CD8-positive, alpha-beta memory T cell (primary cell): ENCODE measurements at regions not wholly inside any gene's neighbourhood (a gene's known extent, or its start where the extent isn't known, plus 50 kb on each side); places are given as distances from the start of the nearest gene placed in this dataset.

Source experiments
- CTCF ChIA-PET: fragments of 350-600 bp; sonication (Branson Sonifier 250); formaldehyde crosslinking; loops from one replicate; lab custom pipeline; 2021; ENCODE audit warnings: antibody characterized with exemption; lab: Charles Lee
- POLR2A ChIA-PET: fragments of 350-600 bp; sonication (Branson Sonifier 250); formaldehyde crosslinking; loops from one replicate; lab custom pipeline; 2021; ENCODE audit warnings: antibody characterized with exemption; lab: Charles Lee
- DNase-seq, 5 donors: peaks; one replicate each; pipeline versions ENCODE4 v3.0.0 to v3.0.0-alpha.2; 2020 to 2022; ENCODE audit warnings: mixed read lengths in 1 of 5
- H3K27ac ChIP-seq: one replicate; pipeline ENCODE4 v1.7.0; 2013; ENCODE audit warnings: low read depth, mild to moderate bottlenecking, low read length, moderate library complexity
- H3K27me3 ChIP-seq: 2 replicates; pipeline ENCODE4 v1.7.0; 2013; ENCODE audit warnings: low read length, mild to moderate bottlenecking; ENCODE audit not compliant: insufficient read depth, poor library complexity, severe bottlenecking
- H3K36me3 ChIP-seq: 2 replicates; pipeline ENCODE4 v1.7.0; 2013; ENCODE audit warnings: mild to moderate bottlenecking, low read length, moderate library complexity; ENCODE audit not compliant: insufficient read depth
- H3K4me1 ChIP-seq: 2 replicates; pipeline ENCODE4 v1.7.0; 2013; ENCODE audit warnings: mild to moderate bottlenecking, low read length, moderate library complexity; ENCODE audit not compliant: insufficient read depth
- H3K4me3 ChIP-seq: 2 replicates; pipeline ENCODE4 v1.7.0; 2013; ENCODE audit warnings: mild to moderate bottlenecking, low read length
- H3K9me3 ChIP-seq: 2 replicates; pipeline ENCODE4 v1.7.0; 2013; ENCODE audit warnings: mild to moderate bottlenecking, low read length
- H3K27ac Mint-ChIP-seq, 8 donors: one replicate each; pipeline ENCODE4 v1.8.0; 2020 to 2021; ENCODE audit warnings: mixed read lengths in 8 of 8, mild to moderate bottlenecking in 6 of 8, inconsistent platforms in 3 of 8, moderate library complexity in 3 of 8
- H3K27me3 Mint-ChIP-seq, 2 donors: one replicate each; pipeline ENCODE4 v1.8.0; 2020 to 2021; ENCODE audit warnings: mixed read lengths in 2 of 2, mild to moderate bottlenecking in 1 of 2, moderate library complexity in 1 of 2
- H3K36me3 Mint-ChIP-seq, 3 donors: one replicate each; pipeline ENCODE4 v1.8.0; 2020 to 2021; ENCODE audit warnings: mixed read lengths in 3 of 3, inconsistent platforms in 1 of 3, mild to moderate bottlenecking in 1 of 3
- H3K4me1 Mint-ChIP-seq, 3 donors: one replicate each; pipeline ENCODE4 v1.8.0; 2020 to 2021; ENCODE audit warnings: mixed read lengths in 3 of 3, inconsistent platforms in 1 of 3, mild to moderate bottlenecking in 1 of 3
- H3K4me3 Mint-ChIP-seq, 7 donors: one replicate each; pipeline ENCODE4 v1.8.0; 2020 to 2021; ENCODE audit warnings: mixed read lengths in 7 of 7, mild to moderate bottlenecking in 6 of 7, moderate library complexity in 4 of 7, inconsistent platforms in 2 of 7
- H3K9me3 Mint-ChIP-seq, 5 donors: one replicate each; pipeline ENCODE4 v1.8.0; 2020 to 2022; ENCODE audit warnings: mixed read lengths in 5 of 5, mild to moderate bottlenecking in 3 of 5, moderate library complexity in 2 of 5, inconsistent platforms in 1 of 5

DNA sequence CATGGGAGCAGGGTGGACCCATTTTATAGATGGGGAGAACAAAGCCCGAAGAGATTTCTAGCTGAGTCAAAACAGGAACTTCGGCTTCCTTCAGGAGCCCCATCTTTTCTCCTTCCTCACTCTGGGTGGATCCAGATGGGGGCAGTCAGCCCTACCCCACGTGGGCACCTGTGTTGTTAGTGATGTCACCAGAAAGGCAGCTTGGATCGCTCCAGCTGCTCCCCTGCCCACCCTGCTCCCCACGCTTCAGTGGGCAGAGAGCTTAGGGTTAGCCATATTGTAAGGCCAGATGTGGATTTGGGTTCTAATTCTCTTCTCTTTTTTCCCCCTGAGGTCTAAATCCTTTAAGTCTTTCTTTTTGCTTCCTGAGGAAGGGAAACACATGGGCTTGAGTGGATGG lies 132.3 kb upstream of the PJA1 start:
- Mint-ChIP-seq H3K36me3 (no peaks in the 10 kb centered on the region), H3K9me3 (no peaks in the 10 kb centered on the region), H3K4me1 (no peaks in the 10 kb centered on the region), H3K27me3 (peaks cover 7 to 8% of the 10 kb centered on the region in 2 donors), H3K27ac (no peak overlapping the region), H3K4me3 (no peak overlapping the region)
- ChIA-PET POLR2A (no interaction called here), CTCF (no interaction called here)
- H3K9me3 ChIP-seq = no peaks in the 10 kb centered on the region
- no peaks in the 10 kb centered on the region for H3K27me3 ChIP-seq
- H3K27ac ChIP-seq = no peak overlapping the region
- H3K36me3 ChIP-seq = no peaks in the 10 kb centered on the region
- H3K4me3 ChIP-seq = no peak overlapping the region
- no peaks in the 10 kb centered on the region for H3K4me1 ChIP-seq
- DNase-seq = no peak

DNA sequence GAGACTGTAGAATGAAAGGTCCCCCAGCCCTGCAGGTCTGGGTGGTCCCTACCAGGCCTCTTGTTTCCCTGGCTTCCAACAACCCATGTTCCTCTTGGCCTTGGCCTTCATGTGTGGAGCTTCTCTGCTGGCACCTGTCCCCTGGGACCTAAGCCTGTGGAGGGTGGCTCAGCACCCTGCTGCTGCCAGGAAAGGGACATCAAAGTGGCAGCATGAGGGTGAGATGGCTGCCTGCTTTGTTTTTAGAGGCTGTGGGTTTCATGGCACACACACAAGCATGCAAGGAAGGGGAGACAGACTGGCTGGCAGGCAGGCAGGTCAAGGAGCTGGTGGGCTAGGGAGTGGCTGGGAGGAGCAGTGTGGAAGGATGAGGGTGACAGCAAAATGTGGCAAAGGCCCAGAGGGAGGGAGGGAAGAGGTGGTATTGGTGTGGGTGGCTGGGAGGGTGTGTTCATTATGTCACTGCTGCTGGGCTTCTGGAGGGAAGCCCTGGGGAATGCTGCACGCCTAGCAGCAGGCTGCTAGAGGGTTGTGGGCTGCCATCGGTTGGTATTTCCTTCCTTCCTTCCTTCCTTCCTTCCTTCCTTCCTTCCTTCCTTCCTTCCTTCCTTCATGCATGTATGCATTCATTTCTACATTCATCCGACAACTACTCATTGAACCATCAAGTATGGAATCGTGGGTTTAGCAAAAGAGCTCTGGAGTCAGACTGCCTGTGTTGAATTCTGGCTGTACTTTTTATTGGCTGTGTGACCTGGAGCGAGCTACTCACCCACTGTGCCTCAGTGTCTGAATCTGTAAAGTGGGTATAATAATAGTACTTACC lies 128.7 kb upstream of the PJA1 start:
- POLR2A ChIA-PET = no interaction called here
- H3K4me1 Mint-ChIP-seq = no peaks in the 10 kb centered on the region

DNA sequence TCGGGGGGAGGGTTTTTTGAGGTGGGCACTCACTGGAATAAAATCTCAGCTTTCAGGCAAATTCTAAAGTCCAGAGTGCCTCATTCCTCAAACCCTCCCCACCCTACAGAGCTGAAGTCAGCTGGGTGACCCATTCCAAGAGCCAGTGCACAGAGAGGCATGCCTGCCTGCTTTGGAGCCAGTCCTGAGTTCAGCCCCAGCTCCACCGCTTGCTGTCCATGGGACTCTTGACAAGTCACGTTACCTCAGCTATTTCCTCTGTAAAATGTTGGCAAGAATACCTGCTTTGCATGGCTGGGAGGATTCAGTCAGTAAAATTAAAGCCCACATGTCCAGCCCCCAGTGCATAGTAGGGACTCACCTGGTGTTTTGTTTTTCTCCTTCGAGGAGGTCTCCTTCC lies 125.9 kb upstream of the PJA1 start:
- H3K36me3 Mint-ChIP-seq = no peaks in the 10 kb centered on the region
- no peak for DNase-seq
- CTCF ChIA-PET = no interaction called here
- POLR2A ChIA-PET = no interaction called here
- H3K4me3 Mint-ChIP-seq = no peak overlapping the region
- H3K27me3 Mint-ChIP-seq = peaks cover 0 to 11% of the 10 kb centered on the region in 2 donors
- H3K27ac Mint-ChIP-seq = no peak overlapping the region
- no peaks in the 10 kb centered on the region for H3K4me1 Mint-ChIP-seq
- Histone ChIP-seq H3K27ac (no peak overlapping the region), H3K4me1 (no peaks in the 10 kb centered on the region), H3K4me3 (no peak overlapping the region), H3K27me3 (no peaks in the 10 kb centered on the region), H3K36me3 (no peaks in the 10 kb centered on the region), H3K9me3 (no peaks in the 10 kb centered on the region)
- H3K9me3 Mint-ChIP-seq = no peaks in the 10 kb centered on the region

More for the DNA sequence above, 128.7 kb upstream of the PJA1 start:
- H3K27ac Mint-ChIP-seq = no peak overlapping the region
- H3K4me3 ChIP-seq = no peak overlapping the region
- H3K27ac ChIP-seq = no peak overlapping the region
- H3K4me1 ChIP-seq = no peaks in the 10 kb centered on the region
- no peaks in the 10 kb centered on the region for H3K27me3 ChIP-seq
- CTCF ChIA-PET = no interaction called here
- H3K27me3 Mint-ChIP-seq = peaks cover 0 to 6% of the 10 kb centered on the region in 2 donors
- no peak for DNase-seq
- no peak overlapping the region for H3K4me3 Mint-ChIP-seq
- H3K36me3 Mint-ChIP-seq = no peaks in the 10 kb centered on the region
- H3K9me3 Mint-ChIP-seq = no peaks in the 10 kb centered on the region
- no peaks in the 10 kb centered on the region for H3K9me3 ChIP-seq
- no peaks in the 10 kb centered on the region for H3K36me3 ChIP-seq

DNA sequence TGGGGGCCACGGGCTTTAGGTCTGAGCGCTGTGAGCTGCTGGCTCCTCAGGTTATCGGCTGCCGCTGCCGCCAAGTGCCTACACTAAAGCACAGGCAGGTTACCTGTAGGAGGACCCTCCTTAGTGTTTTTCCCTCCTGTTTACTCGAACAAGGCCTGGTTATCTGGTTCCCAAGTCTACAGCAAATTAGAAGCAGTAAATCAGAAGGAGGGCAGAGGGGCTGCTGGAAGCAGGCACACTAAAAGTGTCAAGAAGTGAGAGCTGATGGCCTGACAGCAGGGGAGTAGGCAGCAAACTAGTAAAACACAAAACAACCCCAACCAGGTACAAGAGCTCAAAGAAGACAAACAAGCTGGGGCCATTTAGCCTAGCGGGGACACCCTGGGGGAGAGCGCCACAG lies 125.0 kb upstream of the PJA1 start:
- Mint-ChIP-seq H3K4me3 (no peak overlapping the region), H3K27me3 (peaks cover 0 to 8% of the 10 kb centered on the region in 2 donors), H3K4me1 (no peaks in the 10 kb centered on the region), H3K9me3 (no peaks in the 10 kb centered on the region), H3K27ac (peak overlapping the region in 1 of 8 donors; percentile 20), H3K36me3 (no peaks in the 10 kb centered on the region)
- CTCF ChIA-PET = no interaction called here
- no peak overlapping the region for H3K27ac ChIP-seq
- no peaks in the 10 kb centered on the region for H3K27me3 ChIP-seq
- no peaks in the 10 kb centered on the region for H3K9me3 ChIP-seq
- POLR2A ChIA-PET = no interaction called here
- H3K4me1 ChIP-seq = no peaks in the 10 kb centered on the region
- H3K4me3 ChIP-seq = no peak overlapping the region
- DNase-seq = no peak
- H3K36me3 ChIP-seq = no peaks in the 10 kb centered on the region

DNA sequence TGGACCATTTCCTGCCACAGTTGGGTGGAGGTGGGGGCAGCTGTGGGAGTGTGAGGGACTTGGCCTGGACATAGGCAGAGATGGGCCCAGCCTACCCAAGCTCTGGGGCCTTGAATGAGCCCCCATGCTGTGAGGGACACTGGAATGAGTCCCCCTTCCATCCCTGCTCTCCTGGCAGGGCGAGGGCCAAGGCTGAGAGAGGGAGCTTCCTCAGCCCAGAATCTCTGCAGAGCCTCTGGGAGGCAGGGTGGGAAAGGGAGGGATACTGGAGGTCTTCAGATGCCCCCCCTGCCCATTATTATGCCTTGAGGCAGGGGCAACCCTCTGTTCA lies 124.5 kb upstream of the PJA1 start:
- ChIA-PET CTCF (no interaction called here), POLR2A (no interaction called here)
- Mint-ChIP-seq H3K27me3 (peaks cover 0 to 7% of the 10 kb centered on the region in 2 donors), H3K36me3 (no peaks in the 10 kb centered on the region), H3K9me3 (no peaks in the 10 kb centered on the region), H3K4me3 (no peak overlapping the region), H3K27ac (no peak overlapping the region), H3K4me1 (no peaks in the 10 kb centered on the region)
- no peaks in the 10 kb centered on the region for H3K9me3 ChIP-seq
- DNase-seq = no peak
- no peaks in the 10 kb centered on the region for H3K4me1 ChIP-seq
- H3K27ac ChIP-seq = no peak overlapping the region
- H3K4me3 ChIP-seq = no peak overlapping the region
- H3K27me3 ChIP-seq = no peaks in the 10 kb centered on the region
- no peaks in the 10 kb centered on the region for H3K36me3 ChIP-seq

DNA sequence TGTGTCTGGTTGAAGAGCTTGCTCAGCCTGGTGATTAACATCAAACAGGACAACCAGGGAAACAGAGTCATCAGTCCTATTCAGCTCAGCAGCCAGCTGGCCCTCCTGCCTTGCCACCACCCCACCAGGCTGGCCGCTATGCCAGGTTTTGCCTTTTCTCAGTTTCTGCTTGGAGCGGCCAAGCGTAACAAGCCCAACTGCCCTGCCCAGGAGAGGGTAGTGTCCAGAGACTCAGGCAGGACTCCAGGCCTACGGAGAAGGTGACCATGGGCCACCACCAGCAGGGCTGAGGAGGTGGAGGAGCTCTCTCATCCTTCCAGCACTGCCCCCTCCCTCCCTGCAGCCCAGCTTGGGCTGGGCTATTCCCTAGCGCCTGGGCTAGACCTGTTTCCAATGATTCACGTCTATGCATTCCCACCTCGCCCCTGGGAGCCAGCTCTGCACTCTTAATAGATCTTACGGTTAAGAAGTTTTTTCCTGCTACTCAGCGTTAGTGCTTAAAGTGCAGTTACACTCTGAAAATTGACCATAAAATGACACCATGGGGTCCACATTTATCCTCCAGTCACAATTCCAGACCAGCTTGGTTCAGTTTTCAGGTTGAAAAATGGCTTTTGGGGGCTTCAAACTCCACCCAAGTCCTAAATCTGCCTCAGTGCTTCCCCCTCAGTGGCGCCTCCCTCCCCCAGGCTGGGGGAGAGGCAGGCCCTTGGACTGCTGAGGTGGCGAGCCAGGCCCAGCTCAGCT lies 124.0 kb upstream of the PJA1 start:
- POLR2A ChIA-PET = no interaction called here
- no peaks in the 10 kb centered on the region for H3K9me3 Mint-ChIP-seq
- Histone ChIP-seq H3K4me3 (no peak overlapping the region), H3K27me3 (no peaks in the 10 kb centered on the region), H3K9me3 (no peaks in the 10 kb centered on the region), H3K27ac (no peak overlapping the region), H3K4me1 (no peaks in the 10 kb centered on the region), H3K36me3 (no peaks in the 10 kb centered on the region)
- DNase-seq = no peak
- H3K27ac Mint-ChIP-seq = no peak overlapping the region
- peaks cover 0 to 11% of the 10 kb centered on the region in 2 donors for H3K27me3 Mint-ChIP-seq
- CTCF ChIA-PET = interaction anchor here (1.4 kb wide), 1 partner anchor 462 kb away, joined by 9 read pairs; no protein-coding TSS in a partner anchor
- no peak overlapping the region for H3K4me3 Mint-ChIP-seq
- no peaks in the 10 kb centered on the region for H3K4me1 Mint-ChIP-seq
- H3K36me3 Mint-ChIP-seq = no peaks in the 10 kb centered on the region

DNA sequence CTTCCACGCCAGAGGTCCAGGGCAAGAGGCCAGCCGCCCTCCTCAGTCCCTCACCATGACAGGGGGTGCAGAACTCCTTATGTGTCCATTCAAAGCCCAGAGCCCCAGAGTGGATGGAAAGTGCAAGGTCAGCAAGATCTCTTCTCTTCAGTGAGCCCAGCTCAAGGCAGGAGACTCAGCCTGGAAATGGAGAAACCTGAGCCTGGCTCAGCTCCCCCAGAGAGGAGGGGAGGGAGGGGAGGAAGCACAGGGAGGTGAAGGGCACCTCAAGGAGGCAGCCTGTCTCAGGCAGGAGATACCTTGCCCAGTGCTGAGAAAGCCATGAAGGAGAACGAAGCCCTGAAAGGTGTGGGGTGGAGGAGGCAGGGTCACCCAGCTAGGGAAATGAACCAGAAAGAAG lies 121.8 kb upstream of the PJA1 start:
- no peaks in the 10 kb centered on the region for H3K27me3 ChIP-seq

DNA sequence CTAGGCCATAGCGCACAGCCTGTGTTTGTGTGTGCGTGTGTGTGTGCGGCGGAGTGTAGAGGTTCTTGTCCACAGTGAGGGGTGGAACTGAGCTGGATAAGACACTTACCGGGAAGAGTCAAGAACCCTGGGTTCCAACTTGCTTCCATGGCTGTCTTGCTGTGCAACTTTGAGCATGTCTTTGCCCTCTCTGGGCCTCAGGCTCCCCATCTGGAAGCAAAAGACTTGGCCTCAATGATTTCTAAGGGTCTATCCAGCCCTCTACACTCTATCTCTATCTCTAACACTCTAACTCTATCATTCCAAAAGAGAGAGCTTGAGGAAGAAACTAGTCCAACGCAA lies 121.3 kb upstream of the PJA1 start:
- DNase-seq = no peak
- H3K27ac ChIP-seq = no peak overlapping the region
- H3K27ac Mint-ChIP-seq = no peak overlapping the region
- H3K4me3 Mint-ChIP-seq = peak overlapping the region in 2 of 7 donors; percentile 44 to 74
- peaks cover 0 to 19% of the 10 kb centered on the region in 2 donors for H3K27me3 Mint-ChIP-seq
- no peaks in the 10 kb centered on the region for H3K4me1 ChIP-seq
- H3K9me3 ChIP-seq = no peaks in the 10 kb centered on the region
- H3K4me3 ChIP-seq = no peak overlapping the region
- no peaks in the 10 kb centered on the region for H3K27me3 ChIP-seq
- POLR2A ChIA-PET = no interaction called here
- no peaks in the 10 kb centered on the region for H3K9me3 Mint-ChIP-seq
- CTCF ChIA-PET = interaction anchor here (1.3 kb wide), 2 partner anchors 19 to 464 kb away, joined by 3 to 4 read pairs; no protein-coding TSS in a partner anchor
- H3K4me1 Mint-ChIP-seq = no peaks in the 10 kb centered on the region
- H3K36me3 Mint-ChIP-seq = no peaks in the 10 kb centered on the region
- H3K36me3 ChIP-seq = no peaks in the 10 kb centered on the region

More for the DNA sequence above, 121.8 kb upstream of the PJA1 start:
- Mint-ChIP-seq H3K27me3 (peaks cover 0 to 19% of the 10 kb centered on the region in 2 donors), H3K36me3 (no peaks in the 10 kb centered on the region), H3K9me3 (no peaks in the 10 kb centered on the region), H3K27ac (no peak overlapping the region), H3K4me3 (no peak overlapping the region), H3K4me1 (no peaks in the 10 kb centered on the region)
- POLR2A ChIA-PET = no interaction called here
- DNase-seq = no peak
- no peak overlapping the region for H3K4me3 ChIP-seq
- H3K4me1 ChIP-seq = no peaks in the 10 kb centered on the region
- CTCF ChIA-PET = interaction anchor here (1.3 kb wide), 2 partner anchors 19 to 465 kb away, joined by 3 to 4 read pairs; no protein-coding TSS in a partner anchor
- H3K27ac ChIP-seq = no peak overlapping the region
- no peaks in the 10 kb centered on the region for H3K9me3 ChIP-seq
- no peaks in the 10 kb centered on the region for H3K36me3 ChIP-seq
